ENCODE measurements at regions not wholly inside any gene's neighbourhood (a gene's known extent, or its start where the extent isn't known, plus 50 kb on each side); places are given as distances from the start of the nearest gene placed in this dataset.

DNA sequence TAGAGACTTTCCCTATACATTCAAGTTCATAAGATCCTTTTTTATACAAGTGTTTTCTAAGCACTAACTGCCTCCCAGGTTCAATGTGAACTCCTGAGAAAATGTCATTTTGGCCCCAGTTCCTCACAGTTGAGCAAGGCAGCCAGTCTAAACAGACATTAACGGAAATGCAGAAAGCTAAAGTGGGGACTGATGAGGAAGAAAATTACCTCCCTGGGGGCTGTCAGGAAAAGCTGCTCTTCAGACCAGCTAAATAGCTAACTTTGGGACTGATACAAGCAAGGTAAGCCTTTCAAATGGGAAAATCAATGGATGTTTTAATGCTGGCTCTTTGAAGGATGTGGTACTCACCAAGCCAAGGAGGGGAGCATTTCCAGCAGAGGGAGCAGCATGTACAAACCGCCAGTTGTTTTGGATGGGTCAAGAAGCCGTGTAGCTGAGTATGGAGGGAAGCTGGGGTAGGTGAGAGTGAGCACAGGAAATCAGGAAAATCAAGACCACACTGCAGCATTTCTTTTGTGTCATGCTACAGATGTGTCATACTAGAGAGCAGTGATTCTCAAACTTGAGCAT lies 180.8 kb upstream of the CHD6 start:
- TF ChIP-seq POLR2A (IDR thresholded peaks at IDR 0.05) = no peak
- no peak for TF ChIP-seq POLR2AphosphoS5 (IDR thresholded peaks at IDR 0.05)
- TF ChIP-seq, protein P1, sequence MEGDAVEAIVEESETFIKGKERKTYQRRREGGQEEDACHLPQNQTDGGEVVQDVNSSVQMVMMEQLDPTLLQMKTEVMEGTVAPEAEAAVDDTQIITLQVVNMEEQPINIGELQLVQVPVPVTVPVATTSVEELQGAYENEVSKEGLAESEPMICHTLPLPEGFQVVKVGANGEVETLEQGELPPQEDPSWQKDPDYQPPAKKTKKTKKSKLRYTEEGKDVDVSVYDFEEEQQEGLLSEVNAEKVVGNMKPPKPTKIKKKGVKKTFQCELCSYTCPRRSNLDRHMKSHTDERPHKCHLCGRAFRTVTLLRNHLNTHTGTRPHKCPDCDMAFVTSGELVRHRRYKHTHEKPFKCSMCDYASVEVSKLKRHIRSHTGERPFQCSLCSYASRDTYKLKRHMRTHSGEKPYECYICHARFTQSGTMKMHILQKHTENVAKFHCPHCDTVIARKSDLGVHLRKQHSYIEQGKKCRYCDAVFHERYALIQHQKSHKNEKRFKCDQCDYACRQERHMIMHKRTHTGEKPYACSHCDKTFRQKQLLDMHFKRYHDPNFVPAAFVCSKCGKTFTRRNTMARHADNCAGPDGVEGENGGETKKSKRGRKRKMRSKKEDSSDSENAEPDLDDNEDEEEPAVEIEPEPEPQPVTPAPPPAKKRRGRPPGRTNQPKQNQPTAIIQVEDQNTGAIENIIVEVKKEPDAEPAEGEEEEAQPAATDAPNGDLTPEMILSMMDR (IDR thresholded peaks at IDR 0.05) = no peak
- TF ChIP-seq EP300 (IDR thresholded peaks at IDR 0.05) = no peak
